K562 (cell line): ENCODE measurements at regions not wholly inside any gene's neighbourhood (a gene's known extent, or its start where the extent isn't known, plus 50 kb on each side); places are given as distances from the start of the nearest gene placed in this dataset.

Source experiments
- CEBPG ChIP-seq, 3 experiments: fragments of 200-800 bp in 1 of 3; sonication (Bioruptor generic) in 1 of 3; sonication (generic) in 1 of 3; formaldehyde crosslinking in 1 of 3; IDR thresholded peaks in 2 of 3; conservative IDR thresholded peaks in 1 of 3; 2 replicates each; pipeline versions ENCODE4 v1.6.1 to v1.8.0; 2016 to 2022; ENCODE audit warnings: missing compliant biosample characterization in 2 of 3, missing genetic modification characterization in 2 of 3, mild to moderate bottlenecking in 1 of 3, missing genetic modification reagents in 1 of 3
- ETV5 ChIP-seq: sonication (generic); formaldehyde crosslinking; IDR thresholded peaks from 2 replicates; pipeline ENCODE4 v1.4.0; 2020; ENCODE audit warnings: low read depth, mild to moderate bottlenecking, missing genetic modification reagents
- REST ChIP-seq, 2 experiments: fragments of 450-650 bp; formaldehyde crosslinking in 1 of 2; IDR thresholded peaks; 2 replicates each; pipeline versions ENCODE4 v1.4.0 to v1.6.1; 2014 to 2020; ENCODE audit warnings: mild to moderate bottlenecking in 2 of 2, borderline replicate concordance in 1 of 2, low read depth in 1 of 2
- TF ChIP-seq, protein P1 (sequence below), 2 experiments: IDR thresholded peaks in 1 of 2; conservative IDR thresholded peaks in 1 of 2; 2 replicates each; pipeline ENCODE4 v1.6.1; 2016; ENCODE audit warnings: low read depth in 2 of 2, mild to moderate bottlenecking in 1 of 2, missing compliant biosample characterization in 1 of 2, missing genetic modification characterization in 1 of 2, moderate library complexity in 1 of 2

GRCh38 chr22:49207008-49208003 lies 620.4 kb downstream of the BRD1 start (continued):
- TF ChIP-seq REST (IDR thresholded peaks at IDR 0.05; ENCODE audit: borderline replicate concordance) (no peak), REST (CRISPR knock-in tag; IDR thresholded peaks at IDR 0.05; ENCODE audit: low read depth) (no peak), CEBPG (CRISPR knock-in tag; IDR thresholded peaks at IDR 0.05) (no peak), CEBPG (tag; conservative IDR thresholded peaks at IDR 0.05 in 1 of 2, IDR thresholded peaks at IDR 0.05 in 1 of 2) (no peak), ETV5 (no peak)
- TF ChIP-seq, protein P1, sequence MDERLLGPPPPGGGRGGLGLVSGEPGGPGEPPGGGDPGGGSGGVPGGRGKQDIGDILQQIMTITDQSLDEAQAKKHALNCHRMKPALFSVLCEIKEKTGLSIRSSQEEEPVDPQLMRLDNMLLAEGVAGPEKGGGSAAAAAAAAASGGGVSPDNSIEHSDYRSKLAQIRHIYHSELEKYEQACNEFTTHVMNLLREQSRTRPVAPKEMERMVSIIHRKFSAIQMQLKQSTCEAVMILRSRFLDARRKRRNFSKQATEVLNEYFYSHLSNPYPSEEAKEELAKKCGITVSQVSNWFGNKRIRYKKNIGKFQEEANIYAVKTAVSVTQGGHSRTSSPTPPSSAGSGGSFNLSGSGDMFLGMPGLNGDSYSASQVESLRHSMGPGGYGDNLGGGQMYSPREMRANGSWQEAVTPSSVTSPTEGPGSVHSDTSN (CRISPR knock-in tag; IDR thresholded peaks at IDR 0.05; ENCODE audit: low read depth): no peak
- TF ChIP-seq, protein P1 (tag; conservative IDR thresholded peaks at IDR 0.05; ENCODE audit: low read depth): no peak
- TF ChIP-seq, all 486 proteins: peak for 0
